Hepatocyte (in vitro differentiated cells): ENCODE measurements at regions not wholly inside any gene's neighbourhood (a gene's known extent, or its start where the extent isn't known, plus 50 kb on each side); places are given as distances from the start of the nearest gene placed in this dataset.
"Not testable (repeated sequence)": the region's sequence is repeated elsewhere in the genome, so short reads cannot be mapped to it uniquely, and the experiment has no call there.

Experiments
- DNase-seq: peaks from one replicate; pipeline ENCODE4 v3.0.0-alpha.2; 2016; ENCODE audit warnings: low spot score
- H2AFZ ChIP-seq: fragments of 200-600 bp; sonication (generic); 2 replicates; pipeline ENCODE4 v1.6.0; 2016; ENCODE audit warnings: antibody characterized with exemption, mild to moderate bottlenecking
- H3K27ac ChIP-seq: fragments of 200-600 bp; sonication (generic); 2 replicates; pipeline ENCODE4 v1.5.1; 2016; ENCODE audit warnings: mild to moderate bottlenecking
- H3K27me3 ChIP-seq: fragments of 200-600 bp; sonication (generic); 2 replicates; pipeline ENCODE4 v1.6.1; 2016
- H3K36me3 ChIP-seq: fragments of 200-600 bp; sonication (generic); replicated peaks from 2 replicates; pipeline ENCODE4 v1.5.1; 2016; ENCODE audit warnings: low read depth; ENCODE audit not compliant: insufficient read depth
- H3K4me1 ChIP-seq: fragments of 200-600 bp; sonication (generic); 2 replicates; pipeline ENCODE4 v1.5.1; 2016; ENCODE audit warnings: mild to moderate bottlenecking, moderate library complexity; ENCODE audit not compliant: insufficient read depth
- H3K4me2 ChIP-seq: fragments of 200-600 bp; sonication (generic); 2 replicates; pipeline ENCODE4 v1.6.0; 2016
- H3K4me3 ChIP-seq: fragments of 200-600 bp; sonication (generic); 2 replicates; pipeline ENCODE4 v1.5.1; 2016; ENCODE audit warnings: mild to moderate bottlenecking
- H3K79me2 ChIP-seq: fragments of 200-600 bp; sonication (generic); 2 replicates; pipeline ENCODE4 v1.6.0; 2017; ENCODE audit warnings: mild to moderate bottlenecking
- H3K9me2 ChIP-seq: fragments of 200-600 bp; sonication (generic); replicated peaks from 2 replicates; pipeline ENCODE4 v1.6.0; 2017; ENCODE audit warnings: mild to moderate bottlenecking; ENCODE audit not compliant: insufficient read depth
- H3K9me3 ChIP-seq: fragments of 200-600 bp; sonication (generic); 2 replicates; pipeline ENCODE4 v1.5.1; 2016; ENCODE audit warnings: low read depth, mild to moderate bottlenecking
- H4K20me1 ChIP-seq: fragments of 200-600 bp; sonication (generic); 2 replicates; pipeline ENCODE4 v1.6.0; 2016; ENCODE audit warnings: mild to moderate bottlenecking; ENCODE audit not compliant: insufficient read depth, poor library complexity, severe bottlenecking
- EZH2 ChIP-seq: fragments of 200-600 bp; sonication (generic); IDR thresholded peaks from 2 replicates; pipeline ENCODE4 v1.6.1; 2016; ENCODE audit warnings: antibody characterized with exemption, mild to moderate bottlenecking, borderline replicate concordance
- EZH2phosphoT487 ChIP-seq: fragments of 200-600 bp; sonication (generic); IDR thresholded peaks from one replicate; pipeline ENCODE4 v1.6.1; 2018; ENCODE audit warnings: antibody characterized with exemption, mild to moderate bottlenecking, low read depth, moderate library complexity; ENCODE audit not compliant: unreplicated experiment, severe bottlenecking
- WGBS: methylation state at CpG from one replicate; pipeline ENCODE4 v1.1.6; 2016; ENCODE audit warnings: low lambda C conversion rate; ENCODE audit errors: missing lambda C conversion rate; 5-methylcytosine and 5-hydroxymethylcytosine counted together
- TF ChIP-seq, protein P1 (sequence below): fragments of 200-600 bp; sonication (generic); IDR thresholded peaks from 2 replicates; pipeline ENCODE4 v1.5.1; 2016; ENCODE audit warnings: antibody characterized with exemption, mild to moderate bottlenecking; ENCODE audit not compliant: poor library complexity

DNA sequence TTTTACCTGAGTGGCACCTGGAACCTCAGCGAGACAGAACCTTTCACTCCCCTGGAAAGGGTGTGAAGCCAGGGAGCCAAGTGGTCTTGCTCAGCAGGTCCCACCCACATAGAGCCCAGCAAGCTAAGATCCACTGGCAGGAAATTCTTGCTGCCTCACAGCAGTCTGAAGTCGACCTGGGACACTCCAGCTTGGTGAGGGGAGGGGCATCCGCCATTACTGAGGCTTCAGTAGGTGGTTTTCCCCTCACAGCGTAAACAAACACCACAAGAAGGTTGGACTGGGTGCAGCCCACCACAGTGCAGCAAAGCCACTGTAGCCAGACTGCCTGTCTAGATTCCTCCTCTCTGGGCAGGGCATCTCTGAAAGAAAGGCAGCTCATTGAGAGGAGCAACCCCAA lies 134.7 kb upstream of the RSPO3 start:
- H3K4me3 ChIP-seq = no peak overlapping the region
- no peaks in the 10 kb centered on the region for H3K79me2 ChIP-seq
- H3K4me2 ChIP-seq = no peak overlapping the region
- no peaks in the 10 kb centered on the region for H3K9me2 ChIP-seq
- H3K27ac ChIP-seq = no peak overlapping the region
- no peaks in the 10 kb centered on the region for H3K27me3 ChIP-seq
- 75% methylated on average over 4 of the region's 4 CpGs for WGBS
- no peaks in the 10 kb centered on the region for H3K36me3 ChIP-seq
- no peak overlapping the region for H2AFZ ChIP-seq
- DNase-seq = no peak
- TF ChIP-seq EZH2phosphoT487 (no peak), EZH2 (no peak)
- TF ChIP-seq, protein P1, sequence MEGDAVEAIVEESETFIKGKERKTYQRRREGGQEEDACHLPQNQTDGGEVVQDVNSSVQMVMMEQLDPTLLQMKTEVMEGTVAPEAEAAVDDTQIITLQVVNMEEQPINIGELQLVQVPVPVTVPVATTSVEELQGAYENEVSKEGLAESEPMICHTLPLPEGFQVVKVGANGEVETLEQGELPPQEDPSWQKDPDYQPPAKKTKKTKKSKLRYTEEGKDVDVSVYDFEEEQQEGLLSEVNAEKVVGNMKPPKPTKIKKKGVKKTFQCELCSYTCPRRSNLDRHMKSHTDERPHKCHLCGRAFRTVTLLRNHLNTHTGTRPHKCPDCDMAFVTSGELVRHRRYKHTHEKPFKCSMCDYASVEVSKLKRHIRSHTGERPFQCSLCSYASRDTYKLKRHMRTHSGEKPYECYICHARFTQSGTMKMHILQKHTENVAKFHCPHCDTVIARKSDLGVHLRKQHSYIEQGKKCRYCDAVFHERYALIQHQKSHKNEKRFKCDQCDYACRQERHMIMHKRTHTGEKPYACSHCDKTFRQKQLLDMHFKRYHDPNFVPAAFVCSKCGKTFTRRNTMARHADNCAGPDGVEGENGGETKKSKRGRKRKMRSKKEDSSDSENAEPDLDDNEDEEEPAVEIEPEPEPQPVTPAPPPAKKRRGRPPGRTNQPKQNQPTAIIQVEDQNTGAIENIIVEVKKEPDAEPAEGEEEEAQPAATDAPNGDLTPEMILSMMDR = no peak
- H3K9me3 ChIP-seq = no peaks in the 10 kb centered on the region
- no peaks in the 10 kb centered on the region for H3K4me1 ChIP-seq
- H4K20me1 ChIP-seq = no peaks in the 10 kb centered on the region

DNA sequence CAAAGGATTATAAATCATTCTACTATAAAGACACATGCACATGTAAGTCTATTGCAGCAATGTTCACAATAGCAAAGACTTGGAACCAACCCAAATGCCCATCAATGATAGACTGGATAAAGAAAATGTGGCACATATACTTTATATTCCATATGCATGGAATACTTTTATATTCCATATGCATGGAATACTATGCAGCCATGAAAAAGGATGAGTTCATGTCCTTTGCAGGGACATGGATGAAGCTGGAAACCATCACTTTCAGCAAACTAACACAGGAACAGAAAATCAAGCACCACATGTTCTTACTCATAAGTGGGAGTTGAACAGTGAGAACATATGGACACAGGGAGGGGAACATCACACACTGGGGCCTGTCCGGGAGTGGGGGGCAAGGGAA lies 130.3 kb upstream of the RSPO3 start:
- not testable (repeated sequence) for H3K4me1 ChIP-seq, H4K20me1 ChIP-seq, H3K9me2 ChIP-seq, H3K9me3 ChIP-seq, H3K79me2 ChIP-seq, H3K27ac ChIP-seq, H2AFZ ChIP-seq, DNase-seq, H3K36me3 ChIP-seq, H3K4me2 ChIP-seq, H3K27me3 ChIP-seq, H3K4me3 ChIP-seq
- 87% methylated on average over 1 of the region's 1 CpG for WGBS

DNA sequence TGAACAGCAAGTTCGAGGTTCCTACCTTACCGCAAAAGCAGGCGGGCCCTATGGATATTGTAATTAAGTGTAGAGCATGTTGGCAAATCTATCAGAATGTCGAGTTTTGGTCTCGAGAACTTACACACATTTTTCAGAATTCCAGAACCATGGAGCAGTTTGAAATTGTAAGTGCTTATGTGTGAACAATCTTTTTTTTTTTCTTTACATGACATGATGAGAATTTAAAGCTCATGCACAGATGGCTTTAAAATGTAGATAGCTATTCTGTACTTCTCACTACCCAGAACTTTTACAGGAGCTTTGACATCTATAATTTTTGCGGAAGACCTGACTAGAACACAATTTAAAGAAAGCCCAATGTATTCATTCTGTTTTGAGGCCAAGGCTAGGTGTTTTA lies 117.8 kb upstream of the RSPO3 start:
- no peak overlapping the region for H3K4me2 ChIP-seq
- TF ChIP-seq, protein P1 = no peak
- no peak for TF ChIP-seq EZH2phosphoT487
- no peak for TF ChIP-seq EZH2
- H3K9me3 ChIP-seq = no peaks in the 10 kb centered on the region
- no peaks in the 10 kb centered on the region for H4K20me1 ChIP-seq
- H3K9me2 ChIP-seq = no peaks in the 10 kb centered on the region
- no peak for DNase-seq
- no peak overlapping the region for H2AFZ ChIP-seq
- H3K27ac ChIP-seq = no peak overlapping the region
- H3K36me3 ChIP-seq = no peaks in the 10 kb centered on the region
- H3K4me1 ChIP-seq = no peaks in the 10 kb centered on the region
- H3K4me3 ChIP-seq = no peak overlapping the region
- whole genome bisulfite sequencing = 95% methylated on average over 6 of the region's 6 CpGs
- H3K79me2 ChIP-seq = no peaks in the 10 kb centered on the region
- H3K27me3 ChIP-seq = no peaks in the 10 kb centered on the region

DNA sequence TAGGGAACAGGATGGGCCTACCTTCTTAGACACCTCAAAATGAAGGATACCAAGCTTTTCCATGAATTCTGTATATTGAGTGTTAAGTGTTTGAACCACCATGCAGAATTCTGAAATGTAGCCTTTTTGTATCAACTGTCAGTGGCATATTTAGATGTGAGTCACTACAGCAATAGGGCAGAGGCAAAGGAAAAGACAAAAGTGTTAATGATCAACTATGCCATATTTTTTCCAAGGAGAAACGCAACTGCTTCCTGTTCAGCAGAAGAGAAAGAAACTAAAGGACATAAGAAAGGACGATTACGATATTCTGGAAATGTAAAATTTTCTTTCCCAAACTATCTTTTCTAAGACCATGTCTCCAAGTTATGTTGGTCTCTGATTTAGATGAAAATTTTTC lies 104.6 kb upstream of the RSPO3 start:
- Histone ChIP-seq H3K27me3 (no peaks in the 10 kb centered on the region), H3K9me3 (no peaks in the 10 kb centered on the region), H3K4me1 (no peaks in the 10 kb centered on the region), H2AFZ (no peak overlapping the region), H3K9me2 (no peaks in the 10 kb centered on the region), H3K36me3 (no peaks in the 10 kb centered on the region), H3K79me2 (no peaks in the 10 kb centered on the region), H3K4me2 (no peak overlapping the region), H3K27ac (no peak overlapping the region), H4K20me1 (no peaks in the 10 kb centered on the region), H3K4me3 (no peak overlapping the region)
- 86% methylated on average over 3 of the region's 3 CpGs for WGBS
- TF ChIP-seq EZH2phosphoT487 = no peak
- TF ChIP-seq, protein P1 = no peak
- no peak for TF ChIP-seq EZH2
- DNase-seq = peak; percentile 9
